Endometrium (tissue), 2 donors: ENCODE measurements at regions not wholly inside any gene's neighbourhood (a gene's known extent, or its start where the extent isn't known, plus 50 kb on each side); places are given as distances from the start of the nearest gene placed in this dataset.

Experiments
- FAIRE-seq: peaks from 2 replicates; lab custom pipeline; 2012; peaks lifted over from hg19 to GRCh38; lab: Jason Lieb, UNC
- donor health status: control.
- donor health status: control.

DNA sequence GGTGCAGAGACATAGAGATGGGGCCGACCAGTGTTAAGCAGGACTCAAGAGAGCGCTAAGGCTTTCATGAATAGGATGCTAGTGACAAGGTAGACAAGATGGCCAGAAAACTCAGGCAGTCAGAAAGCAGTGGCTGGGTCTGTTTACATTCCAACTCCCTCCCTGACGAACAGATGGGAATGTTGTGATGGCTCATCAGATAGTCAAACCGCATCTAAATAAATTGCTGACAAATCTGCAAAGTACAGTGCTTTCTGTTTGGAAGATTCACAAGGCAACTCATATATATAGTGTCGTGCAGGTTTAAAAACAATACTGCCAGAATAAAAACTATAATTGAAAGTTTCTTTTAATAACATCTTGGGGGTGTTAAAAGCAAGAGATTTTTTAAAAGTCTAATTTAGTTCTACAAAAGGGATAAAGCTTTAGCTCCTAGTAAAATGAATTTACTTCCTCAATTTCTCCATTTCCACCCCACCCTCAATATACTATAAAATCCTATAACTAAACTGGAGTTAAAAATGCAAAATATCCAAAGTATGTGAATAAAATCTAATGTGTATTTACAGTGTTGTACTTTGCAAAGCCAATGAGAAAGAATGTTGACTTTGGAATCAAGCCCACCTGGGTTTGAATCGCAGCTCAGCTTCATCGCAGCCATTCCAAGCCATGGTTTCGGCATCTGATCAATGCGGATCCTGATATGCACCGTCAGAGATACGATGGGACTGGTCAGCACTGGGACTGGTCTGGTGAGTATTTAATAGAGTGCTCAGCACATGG lies 247.3 kb upstream of the PDE10A start:
- peak; percentile 46 for FAIRE-seq

DNA sequence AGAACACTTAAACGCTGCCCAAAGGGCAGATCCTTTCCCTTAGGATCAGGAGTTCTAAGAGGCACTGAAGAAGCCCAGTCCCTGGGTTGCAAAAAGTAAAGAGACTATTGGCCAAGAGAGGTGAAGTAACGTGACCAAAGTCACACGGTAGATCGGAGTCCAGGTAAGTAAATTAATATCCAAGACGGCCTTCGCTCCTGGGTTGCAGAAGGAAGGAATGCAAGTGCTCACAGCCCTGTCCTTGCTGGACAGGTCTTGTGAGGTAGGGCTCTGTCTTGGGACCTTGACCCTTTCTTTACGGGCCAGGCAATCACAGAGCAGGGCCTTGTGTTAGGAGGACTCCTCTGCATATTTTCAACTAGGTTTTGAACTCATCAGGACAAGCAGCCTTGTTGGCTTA lies 243.7 kb upstream of the PDE10A start:
- no peak for FAIRE-seq

DNA sequence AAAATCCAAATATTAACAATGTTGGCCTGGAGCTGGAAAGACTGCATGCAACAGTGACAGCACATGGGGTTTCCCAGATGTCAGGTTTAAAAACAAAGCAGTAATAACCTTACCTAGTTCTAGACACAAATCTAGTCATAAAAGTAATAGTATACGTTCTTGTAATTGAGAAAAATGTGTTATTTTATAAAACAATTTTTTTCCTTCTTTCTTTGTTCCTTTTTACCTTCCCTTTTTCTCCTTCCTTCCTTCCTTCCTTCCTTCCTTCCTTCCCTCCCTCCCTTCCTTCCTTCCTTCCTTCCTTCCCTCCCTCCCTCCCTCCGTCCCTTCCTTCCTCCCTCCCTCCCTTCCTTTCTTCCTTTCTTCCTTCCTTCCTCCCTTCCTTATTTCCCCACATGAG lies 242.7 kb upstream of the PDE10A start:
- FAIRE-seq: no peak

- FAIRE-seq: no peak
Observed at GRCh38 chr6:165900970-165901369, 237.9 kb upstream of the PDE10A start.

- no peak for FAIRE-seq
Observed at GRCh38 chr6:165899611-165900010, 236.6 kb upstream of the PDE10A start.

- no peak for FAIRE-seq
Observed at GRCh38 chr6:165895421-165896165, 232.6 kb upstream of the PDE10A start.

GRCh38 chr6:165894171-165894825 lies 231.3 kb upstream of the PDE10A start:
- FAIRE-seq: no peak

DNA sequence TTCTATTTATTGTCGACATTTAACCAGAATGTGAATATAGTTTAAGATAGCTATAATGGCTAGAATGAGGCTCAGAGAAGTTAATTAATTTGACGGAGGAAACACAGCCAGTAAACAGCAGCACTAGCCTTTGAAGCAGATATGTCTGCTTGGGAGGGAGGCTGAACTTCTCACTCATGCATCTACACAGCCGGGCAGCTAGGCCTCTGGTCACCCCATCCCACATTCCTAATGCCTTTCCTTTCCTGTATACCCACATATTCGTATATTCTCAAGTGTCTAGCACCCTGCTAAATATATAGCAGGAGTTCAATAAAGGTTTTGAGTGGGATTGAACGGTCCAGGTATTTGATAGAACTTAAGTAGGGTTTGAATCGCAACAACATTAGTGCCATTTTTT lies 230.4 kb upstream of the PDE10A start:
- FAIRE-seq: no peak

- FAIRE-seq: no peak
Observed at GRCh38 chr6:165891320-165891719, 228.3 kb upstream of the PDE10A start.

DNA sequence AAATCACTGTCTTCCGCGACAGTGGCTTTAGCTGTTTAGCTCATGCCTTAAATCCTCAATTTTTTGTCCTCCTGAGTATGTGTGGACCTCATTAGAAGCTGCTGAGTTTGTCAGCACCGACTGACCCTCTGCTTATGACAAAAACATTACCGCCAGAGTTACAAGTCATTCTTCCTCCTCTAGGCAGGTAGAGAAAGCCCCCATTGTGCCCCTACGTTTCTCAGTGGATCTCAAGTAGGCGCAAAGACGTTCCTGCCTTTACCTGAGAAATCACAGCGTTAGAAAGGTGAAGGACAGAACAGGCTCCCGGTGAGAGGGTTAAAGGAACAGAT lies 227.3 kb upstream of the PDE10A start:
- no peak for FAIRE-seq

DNA sequence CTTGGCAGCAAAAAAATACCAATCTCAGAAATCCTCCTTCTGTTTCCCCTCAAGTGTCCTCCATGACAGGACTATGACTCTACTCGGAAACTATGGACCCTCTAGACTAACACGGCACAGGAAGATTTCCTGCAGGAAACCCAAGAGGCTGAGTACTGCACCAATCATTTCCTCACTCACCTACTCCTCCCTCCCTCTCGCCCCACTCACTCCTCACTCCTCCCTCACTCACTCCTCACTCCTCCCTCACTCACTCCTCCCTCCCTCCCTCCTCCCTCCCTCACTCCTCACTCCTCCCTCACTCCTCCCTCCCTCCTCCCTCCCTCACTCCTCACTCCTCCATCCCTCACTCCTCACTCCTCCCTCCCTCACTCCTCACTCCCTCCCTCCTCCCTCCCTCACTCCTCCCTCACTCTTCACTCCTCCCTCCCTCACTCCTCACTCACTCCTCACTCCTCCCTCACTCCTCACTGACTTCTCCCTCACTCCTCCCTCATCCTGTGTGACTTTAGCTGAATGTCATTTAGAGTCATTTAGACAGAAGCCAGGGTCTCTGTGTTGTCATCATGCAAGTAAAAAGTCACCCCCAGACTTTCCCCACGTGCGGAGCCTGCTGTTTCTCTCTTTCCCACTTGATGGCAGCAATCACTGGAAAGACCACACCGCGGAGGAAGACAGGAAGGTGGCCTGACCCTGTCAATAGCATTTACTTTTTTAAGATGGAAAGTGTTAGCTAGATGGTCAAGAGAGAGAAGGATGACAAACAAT lies 226.8 kb upstream of the PDE10A start:
- no peak for FAIRE-seq

- no peak for FAIRE-seq
Observed at GRCh38 chr6:165886169-165886568, 223.1 kb upstream of the PDE10A start.

- peak; percentile 21 for FAIRE-seq
Observed at GRCh38 chr6:165884813-165885765, 222.0 kb upstream of the PDE10A start.

- no peak for FAIRE-seq
Observed at GRCh38 chr6:165883851-165884640, 221.0 kb upstream of the PDE10A start.

- no peak for FAIRE-seq
Observed at GRCh38 chr6:165881806-165882205, 218.8 kb upstream of the PDE10A start.

DNA sequence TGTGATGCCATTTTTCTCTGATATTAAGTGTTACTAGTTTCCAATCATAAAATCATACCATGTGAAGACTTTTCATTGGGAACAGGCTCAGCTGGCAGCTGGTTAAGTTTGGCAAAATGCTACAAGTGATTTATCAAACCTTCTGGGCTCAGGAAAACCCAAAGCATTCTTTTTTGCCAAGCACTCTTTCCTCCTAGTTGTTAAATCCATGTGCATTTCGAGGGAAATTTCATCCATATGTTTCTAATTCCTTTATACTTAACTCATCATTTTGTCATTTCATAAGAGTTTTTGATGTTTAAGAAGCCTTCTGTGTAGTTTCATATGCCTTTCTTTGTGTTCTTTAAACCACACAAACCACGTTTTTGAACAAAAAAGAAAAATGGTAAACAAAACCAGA lies 217.6 kb upstream of the PDE10A start:
- FAIRE-seq: no peak

- FAIRE-seq: no peak
Observed at GRCh38 chr6:165877773-165878172, 214.7 kb upstream of the PDE10A start.

GRCh38 chr6:165877192-165877591 lies 214.2 kb upstream of the PDE10A start:
- no peak for FAIRE-seq

- peak; percentile 80 for FAIRE-seq
Observed at GRCh38 chr6:165876588-165876987, 213.5 kb upstream of the PDE10A start.

- no peak for FAIRE-seq
Observed at GRCh38 chr6:165875946-165876345, 212.9 kb upstream of the PDE10A start.

DNA sequence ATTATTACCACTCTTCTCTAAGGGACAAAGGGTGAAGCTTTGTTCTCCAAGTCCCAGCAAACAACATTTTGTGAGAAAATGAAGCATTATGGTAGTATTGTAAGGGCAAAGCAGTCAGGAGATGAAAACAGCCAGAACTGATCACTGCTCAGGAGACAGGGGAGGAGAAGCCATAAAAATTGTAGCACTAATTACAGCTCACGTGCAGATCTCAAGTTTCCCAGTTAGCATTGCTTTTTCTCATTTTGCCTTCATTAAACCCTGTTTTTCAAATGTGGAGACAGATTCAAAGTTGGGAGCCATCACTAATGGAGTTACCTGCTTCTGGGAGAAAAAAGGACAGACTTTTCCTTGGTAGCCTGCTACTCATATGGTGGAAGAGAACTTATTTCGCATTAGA lies 210.9 kb upstream of the PDE10A start:
- no peak for FAIRE-seq
